ENCODE measurements at regions not wholly inside any gene's neighbourhood (a gene's known extent, or its start where the extent isn't known, plus 50 kb on each side); places are given as distances from the start of the nearest gene placed in this dataset.

- no peak for DNase-seq
Measured at GRCh38 chr16:82231008-82231787, 61.2 kb upstream of the MPHOSPH6 start.

GRCh38 chr16:82229800-82230619 is 60.0 kb upstream of the MPHOSPH6 start:
- peak; percentile 49 for DNase-seq

DNA sequence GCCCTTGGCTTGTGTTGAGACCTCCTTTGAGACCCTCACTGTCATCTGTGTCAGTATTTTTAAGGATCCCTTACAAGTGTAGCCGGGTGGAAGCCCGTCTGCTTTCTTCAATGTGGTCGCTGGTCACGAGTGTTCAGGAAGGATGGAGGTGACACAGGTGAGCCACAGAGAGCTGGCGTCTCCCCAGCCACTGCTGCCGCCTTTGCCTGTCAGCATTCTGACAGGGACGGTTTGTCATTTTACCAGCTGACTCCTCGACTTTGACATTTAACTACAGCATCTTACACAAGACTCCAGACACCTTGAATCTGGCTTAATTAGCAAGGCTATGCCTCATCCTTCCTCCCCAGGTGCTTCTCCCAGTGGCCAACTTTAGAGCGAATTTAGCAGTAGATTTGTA is 56.3 kb upstream of the MPHOSPH6 start:
- no peak for DNase-seq

DNA sequence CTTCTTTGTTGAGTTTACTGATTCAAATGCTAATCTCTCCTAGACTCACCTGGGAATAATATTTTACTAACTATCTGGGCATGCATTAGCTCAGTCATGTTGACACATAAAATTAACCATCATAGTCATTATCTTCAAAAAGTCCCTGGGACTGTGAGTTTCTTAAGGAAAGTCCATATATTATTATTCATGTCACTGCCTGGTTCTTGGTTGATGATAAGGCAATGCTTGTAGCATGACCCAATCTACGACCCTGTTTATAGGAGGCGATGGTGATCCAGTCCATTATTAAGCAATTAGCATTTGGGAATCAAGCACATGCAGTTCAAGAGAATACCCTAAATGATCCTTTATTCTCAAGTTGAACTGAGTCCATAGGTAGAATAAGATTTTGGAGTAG is 54.8 kb upstream of the MPHOSPH6 start:
- no peak for DNase-seq

DNA sequence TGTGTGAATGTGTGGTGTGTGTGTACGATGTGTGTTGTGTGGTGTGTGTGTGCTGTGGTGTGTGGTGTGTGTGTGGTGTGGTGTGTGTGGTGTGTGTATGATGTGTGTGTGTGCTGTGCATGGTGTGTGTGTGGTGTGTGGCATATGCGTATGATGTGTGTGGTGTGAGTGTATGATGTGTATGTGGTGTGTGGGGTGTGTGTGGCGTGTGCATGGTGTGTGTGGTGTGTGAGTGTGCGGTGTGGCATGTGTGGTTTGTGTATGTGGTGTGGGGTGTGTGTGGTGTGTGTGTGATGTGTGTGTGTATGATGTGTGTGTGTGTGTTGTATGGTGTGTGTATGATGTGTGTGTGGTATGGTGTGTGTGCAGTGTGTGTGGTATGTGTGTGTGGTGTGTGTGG is 50.5 kb upstream of the MPHOSPH6 start:
- DNase-seq = no peak

Data from NCI-H1105 treated with DMSO at 0.1 percent for 48 hours (cell line).